HG03025 (cell line): ENCODE measurements at regions not wholly inside any gene's neighbourhood (a gene's known extent, or its start where the extent isn't known, plus 50 kb on each side); places are given as distances from the start of the nearest gene placed in this dataset.
"Not testable (repeated sequence)": the region's sequence is repeated elsewhere in the genome, so short reads cannot be mapped to it uniquely, and the experiment has no call there.

Experiments used
- ATAC-seq: cut with Tn5 transposase; IDR thresholded peaks from one replicate; pipeline ENCODE4 v1.9.1; 2021; ENCODE audit warnings: mild to moderate bottlenecking, moderate library complexity; ENCODE audit not compliant: unreplicated experiment, low FRiP score

DNA sequence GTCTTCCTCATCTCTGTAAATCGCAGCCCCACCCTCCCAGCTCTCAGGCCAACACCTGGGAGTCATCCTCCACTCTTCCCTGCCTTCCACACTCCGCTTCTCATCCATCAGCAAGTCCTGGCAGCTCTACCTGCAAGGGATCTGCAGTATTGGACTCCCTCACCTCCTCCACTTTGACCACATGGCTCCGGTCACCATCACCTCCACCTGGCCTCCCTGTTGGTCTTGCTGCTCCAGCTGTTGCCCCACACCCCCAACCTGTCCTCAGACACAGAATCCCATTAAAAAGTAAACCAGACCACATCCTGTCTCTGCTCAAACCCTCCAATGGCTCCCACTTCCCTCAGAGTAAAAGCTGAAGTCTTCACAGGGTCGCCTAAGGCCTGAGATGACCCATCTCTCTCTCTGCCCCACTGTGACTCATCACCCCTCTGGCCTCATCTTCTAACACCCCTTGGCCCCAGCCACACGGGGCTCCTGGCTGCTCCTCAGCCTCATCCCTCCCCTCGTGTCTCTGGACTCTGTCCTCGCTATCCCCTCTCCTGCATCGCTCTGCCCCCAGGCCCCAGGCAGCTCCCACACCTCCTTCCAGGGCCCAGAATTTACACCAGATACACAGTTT is 185.1 kb upstream of the SULF2 start:
- ATAC-seq: no peak

DNA sequence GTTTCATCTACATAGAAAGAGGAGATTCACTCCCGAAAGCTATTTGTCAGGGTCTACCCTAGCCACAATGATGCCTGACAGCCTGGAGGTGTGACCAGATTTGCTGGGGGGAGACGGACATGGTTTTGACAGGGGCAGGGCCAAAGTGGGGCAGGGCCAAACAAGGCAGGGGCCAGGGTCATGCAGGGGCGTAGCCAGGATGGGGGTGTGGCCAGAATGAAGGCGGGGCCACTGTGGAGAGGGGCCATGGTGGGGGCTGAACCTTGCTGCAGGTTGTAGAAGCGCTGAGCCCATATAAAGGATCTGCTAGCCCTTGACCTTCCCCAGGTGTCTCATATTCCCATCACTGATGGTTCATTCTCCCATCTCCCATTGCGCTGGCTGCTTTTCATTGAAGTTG is 184.1 kb upstream of the SULF2 start:
- no peak for ATAC-seq

DNA sequence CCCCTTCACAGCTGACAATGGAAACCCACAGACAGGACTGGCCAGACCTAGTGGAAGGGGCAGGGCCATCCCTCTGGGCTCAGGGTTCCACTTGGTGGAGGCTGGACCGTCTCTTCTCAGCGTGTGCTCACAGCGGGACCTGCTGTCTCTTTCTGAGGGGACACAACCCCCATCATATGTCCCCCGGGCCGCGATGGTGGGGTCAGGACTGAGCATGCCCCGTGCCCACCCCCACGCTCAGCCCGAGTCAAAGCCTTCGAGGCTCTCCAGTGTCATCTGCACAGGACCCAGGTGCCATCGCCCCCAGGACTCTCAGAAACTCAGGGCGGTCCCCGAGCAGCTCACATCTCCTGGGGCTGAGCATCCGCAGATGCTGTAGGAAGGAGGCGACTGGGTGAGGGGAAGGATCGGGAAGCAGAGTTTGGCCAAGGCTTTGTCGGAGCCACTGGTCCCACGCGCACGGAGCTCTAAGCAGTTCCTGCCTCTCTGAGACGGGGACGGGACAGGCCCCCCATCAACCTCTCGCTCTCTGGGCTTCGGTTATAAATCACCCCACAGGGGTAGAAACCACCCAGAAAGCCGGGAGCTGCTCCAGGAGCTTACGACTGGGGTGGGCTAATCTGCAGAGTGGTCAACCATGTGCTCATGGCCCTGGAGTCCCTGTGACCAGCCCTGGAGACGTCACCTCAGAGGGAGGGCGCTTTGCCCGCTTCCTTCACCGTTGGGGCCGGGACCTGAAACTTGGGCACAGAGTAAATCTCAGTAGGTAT is 183.4 kb upstream of the SULF2 start:
- no peak for ATAC-seq

DNA sequence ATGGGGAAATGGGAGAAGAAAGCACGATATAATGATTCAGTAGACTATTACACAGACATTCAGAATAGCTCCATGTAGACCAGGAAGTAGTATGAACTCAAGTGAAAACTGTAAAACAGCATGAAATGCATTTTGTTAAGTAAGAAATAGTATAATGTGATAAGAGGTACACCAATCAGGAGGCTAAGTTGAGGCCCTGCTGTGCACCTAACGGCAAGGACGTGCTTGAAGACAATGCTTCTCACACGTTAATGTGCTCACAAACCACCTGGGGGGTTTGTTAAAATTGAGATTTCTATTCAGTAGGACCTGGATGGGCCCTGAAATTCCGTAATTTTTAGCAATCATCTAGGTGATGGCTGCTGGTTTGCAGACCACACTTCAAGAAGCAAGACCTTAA is 178.9 kb upstream of the SULF2 start:
- ATAC-seq: no peak

DNA sequence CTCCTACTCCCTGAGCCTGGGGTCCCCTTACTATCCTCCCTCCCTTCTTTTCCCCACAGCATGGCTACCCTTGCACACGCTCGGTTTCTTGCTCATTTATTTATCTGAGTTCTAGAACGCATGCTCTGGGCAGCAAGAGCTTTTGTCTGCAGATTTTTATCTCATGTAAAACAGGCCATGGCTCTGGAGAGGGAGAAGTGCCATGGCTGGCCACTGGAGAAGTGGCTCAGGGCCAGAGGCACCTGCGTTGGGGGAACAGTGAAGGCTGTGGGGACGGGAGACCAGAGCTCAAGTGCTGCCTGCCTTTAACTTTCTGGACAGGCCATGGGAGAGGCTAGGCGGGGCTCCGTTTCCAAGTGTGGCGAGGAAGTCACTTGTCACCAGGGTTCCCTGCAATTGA is 177.7 kb upstream of the SULF2 start:
- no peak for ATAC-seq

DNA sequence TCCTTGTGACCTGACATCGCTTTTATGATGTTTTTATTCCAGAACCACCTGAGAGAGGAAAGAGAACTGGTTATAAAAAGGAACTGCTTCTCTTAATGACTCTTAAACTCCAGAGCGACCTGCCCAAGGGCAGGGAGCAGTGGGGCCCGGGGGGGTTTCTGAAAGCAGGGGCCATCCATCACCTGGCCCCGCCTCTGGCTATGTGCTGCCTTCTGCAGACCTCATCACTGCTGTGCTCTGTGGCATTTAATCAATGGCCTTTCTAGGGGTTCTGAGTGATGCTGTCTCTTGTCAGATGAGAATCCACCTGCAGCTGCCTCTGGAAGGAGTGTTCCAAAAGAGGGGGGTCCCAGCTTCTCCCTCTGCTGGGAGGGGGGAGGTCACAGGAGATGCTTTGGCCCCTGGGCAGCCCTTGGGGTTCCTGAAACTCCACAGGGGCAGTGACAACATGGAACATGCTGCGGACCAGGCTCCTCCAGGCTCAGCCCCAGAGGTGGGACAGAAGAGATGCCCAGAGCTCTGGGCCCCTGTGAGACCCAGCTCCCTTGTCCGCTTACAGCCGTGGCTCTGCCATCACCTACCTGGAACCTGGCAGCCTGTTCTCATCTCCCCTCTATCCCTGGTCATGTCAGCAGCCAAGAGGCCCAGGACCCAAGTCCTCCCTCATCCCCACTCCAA is 177.1 kb upstream of the SULF2 start:
- no peak for ATAC-seq

DNA sequence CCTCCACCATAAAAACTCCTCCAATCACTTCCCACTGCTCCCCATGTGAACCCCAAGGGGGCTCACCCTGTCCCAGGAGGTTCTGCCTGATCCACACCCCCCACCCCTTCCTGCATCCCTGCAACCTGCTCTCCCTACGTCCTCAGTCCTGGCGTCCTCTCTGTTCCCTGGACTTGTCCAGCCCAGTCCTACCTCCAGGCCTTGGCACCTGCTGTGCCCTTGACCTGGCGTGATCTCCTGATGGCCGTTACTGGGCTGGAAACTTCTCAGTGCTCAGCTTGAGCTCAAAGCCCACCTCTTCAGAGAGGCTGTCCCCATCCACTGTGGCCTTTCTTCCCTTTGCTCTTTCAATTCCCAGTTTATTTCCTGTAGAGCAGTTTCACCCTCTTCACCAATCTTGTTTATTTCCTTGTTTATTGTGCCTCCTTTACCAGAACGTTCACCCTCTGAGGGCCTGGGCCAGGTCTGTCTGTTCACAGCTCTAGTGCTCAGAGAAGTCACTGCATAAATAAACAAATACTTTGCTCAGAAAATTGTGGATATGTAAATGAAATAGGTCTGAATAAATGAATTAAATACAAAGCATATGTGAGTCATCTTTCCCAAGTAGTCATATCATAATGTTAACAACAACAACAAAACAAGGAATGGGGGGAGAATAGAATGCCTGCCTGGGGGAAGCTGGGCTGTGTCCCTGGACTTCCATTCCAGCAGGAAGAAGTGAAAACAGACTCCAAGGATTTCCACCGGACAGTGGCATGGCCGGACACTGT is 175.7 kb upstream of the SULF2 start:
- no peak for ATAC-seq

DNA sequence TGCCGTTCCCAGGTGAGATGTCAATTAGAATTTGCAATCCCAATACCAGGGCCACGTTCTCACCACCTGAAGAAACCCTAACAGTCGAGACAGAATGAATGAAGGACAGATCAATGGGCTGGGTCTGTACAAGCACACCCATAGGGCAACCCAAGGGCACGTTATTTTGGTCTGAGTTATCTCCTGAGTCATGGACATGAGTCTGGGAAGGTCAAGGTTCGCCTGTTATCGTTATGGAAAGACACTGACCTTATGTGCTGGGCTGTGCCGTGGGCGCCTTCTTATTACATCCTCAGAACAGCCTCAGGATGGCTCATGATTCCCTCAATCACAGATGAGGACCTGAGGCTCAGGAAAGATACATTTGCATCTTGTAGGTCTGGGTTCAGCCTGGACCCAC is 175.0 kb upstream of the SULF2 start:
- no peak for ATAC-seq

DNA sequence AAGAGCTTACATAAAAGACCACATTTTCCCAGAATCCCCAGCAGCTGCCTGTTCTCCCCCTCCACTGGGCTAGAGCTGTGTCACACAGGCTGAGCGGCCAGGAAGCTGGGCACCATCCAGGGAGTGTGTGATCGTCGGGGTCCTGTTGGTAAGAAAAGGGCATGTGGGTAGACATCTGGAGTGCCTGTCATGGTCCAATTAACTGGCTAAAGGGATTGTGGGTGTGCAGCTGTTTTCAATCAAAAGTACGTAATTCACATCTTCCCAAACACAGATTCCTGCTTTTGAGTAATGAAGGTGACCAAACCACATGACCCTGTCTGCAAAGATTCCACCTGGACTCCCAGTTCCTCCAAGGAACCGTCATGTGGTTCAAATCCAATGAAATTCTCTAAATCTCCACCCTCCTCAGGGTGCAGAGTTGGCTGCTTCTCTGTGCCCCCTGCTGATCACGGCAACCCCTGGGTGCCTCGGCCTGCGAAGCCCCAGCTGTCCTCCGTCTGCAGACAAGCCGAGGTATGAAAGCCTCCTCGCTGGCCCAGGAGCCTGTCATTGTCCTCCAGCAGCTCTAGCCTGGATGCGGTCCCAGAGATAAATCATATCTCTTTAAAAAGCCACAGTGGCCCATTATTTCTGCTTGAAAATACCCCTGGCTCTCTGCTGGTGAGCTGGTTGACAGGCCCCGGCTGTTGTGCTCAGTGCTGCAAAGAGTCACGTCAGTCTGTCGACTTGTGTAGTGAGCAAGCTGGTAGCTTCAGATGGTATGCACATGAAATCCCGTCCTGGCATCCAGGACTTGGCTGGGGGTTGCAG is 172.9 kb upstream of the SULF2 start:
- ATAC-seq: not testable (repeated sequence)

DNA sequence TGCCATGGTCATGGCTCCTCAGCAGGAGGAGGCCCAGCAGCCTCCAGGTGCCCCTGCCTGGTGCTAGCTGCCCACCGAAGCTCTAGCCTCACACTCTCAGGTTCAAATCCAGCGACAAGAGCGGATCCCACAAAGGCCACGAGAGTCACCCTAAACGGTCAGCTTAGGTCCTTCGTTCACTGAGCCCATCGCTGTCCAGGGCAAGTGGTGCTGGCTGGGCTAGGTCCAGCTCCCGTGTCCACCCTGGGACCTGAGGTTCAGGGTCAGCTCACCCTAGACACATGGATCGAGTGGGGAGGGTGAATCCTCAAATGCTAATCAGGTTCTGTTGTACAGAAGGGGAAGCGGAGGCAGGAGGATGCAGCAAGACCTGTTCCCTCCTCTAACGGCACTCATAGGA is 171.9 kb upstream of the SULF2 start:
- no peak for ATAC-seq

DNA sequence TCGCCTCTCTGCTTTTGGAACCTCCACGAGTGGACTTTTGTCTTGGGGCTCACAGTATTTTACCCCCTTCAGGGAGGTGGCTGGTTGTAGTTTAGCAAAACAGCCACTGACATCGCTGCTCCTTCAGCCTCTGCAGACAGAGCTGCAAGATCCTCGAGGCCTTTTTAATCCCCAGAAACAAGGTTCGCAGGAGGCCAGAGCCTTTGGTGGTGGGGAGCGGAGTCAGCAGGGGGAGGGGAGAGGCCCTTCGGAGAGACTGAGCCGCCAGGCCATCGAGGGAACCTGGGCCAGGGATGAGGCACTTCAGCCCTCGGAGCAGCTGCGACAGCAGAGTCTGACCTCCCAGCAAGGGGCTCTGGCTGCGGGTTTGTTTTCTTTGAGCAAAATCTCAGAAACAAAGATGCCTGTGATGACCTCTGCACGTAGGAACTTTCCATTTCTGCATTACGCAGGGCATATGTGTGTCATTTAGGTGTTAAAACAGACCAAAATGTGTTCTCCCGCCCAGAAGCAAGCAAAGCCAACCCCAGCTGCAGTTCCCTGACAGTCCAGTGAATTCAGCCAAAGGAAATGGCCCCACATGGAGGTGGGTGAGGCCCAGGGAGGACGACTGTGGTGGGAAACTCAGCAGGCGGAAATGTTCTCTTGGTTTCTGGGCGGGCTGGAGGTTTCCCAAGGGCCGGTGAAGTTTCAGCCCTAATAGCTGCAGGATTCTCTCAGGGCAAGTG is 171.2 kb upstream of the SULF2 start:
- ATAC-seq: no peak

DNA sequence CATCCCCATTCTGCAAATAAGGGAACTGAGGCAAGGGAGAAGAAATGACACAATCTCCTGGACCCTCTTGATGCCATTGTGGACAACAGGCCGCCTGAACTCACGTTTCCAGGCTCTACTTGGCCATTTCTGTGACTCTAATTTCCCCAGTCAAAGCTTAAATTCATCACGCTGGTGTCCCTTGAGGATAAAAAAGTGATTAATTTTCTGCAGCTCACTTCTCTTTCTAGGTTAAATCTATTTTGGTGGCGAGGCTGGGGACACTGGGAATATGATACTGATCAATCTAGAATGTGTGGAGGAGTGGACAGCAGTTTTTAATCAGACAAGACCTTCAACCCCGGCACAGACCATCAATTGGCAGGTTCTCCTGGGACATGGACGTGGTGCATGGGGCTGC is 168.2 kb upstream of the SULF2 start:
- no peak for ATAC-seq

DNA sequence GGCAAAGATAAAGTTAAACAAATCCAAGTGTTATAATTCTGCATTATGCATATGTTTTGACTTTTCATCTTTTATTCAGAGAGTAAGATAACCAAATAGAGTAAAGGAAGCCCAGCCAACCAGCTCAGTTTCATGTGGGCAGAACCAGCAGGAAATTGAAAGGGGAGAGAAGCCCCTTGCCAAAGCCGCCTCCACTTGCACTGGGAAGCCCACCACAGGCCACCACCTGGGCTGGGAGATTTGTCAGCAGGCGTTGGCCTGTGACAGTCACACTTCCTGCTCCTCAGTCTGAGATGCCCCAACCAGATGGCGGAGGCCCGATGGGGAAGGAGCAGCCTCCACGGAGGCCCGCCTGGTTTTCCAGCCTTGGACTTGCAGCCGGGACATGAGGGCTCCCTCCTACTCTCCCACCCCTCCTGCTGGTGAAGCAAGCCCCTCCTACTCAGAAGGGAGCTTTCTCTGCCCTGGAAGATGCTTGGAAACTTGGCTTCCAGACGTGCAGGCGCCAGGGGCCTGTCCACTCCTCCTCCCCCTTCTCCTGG is 166.8 kb upstream of the SULF2 start:
- ATAC-seq: no peak

DNA sequence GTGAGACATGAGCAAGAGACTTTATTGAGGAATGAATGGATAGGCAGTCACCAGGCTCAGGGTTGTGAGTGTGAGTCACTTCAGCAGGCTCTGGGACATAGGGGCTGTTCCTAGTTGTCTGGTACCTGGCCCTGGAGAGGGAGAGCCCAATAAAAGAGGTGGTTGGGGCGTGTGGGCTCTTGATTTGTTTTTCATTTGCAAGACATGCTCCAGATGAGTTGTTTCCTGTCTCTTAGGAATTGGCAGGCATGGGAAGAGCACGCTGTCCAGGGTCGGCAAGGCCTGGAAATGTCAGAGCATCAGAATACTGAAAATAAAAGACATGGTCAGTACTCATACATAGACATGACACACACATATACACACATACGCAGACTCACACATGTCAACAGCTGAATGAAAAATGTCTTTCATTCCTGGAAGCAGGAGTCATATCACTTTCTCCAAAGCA is 166.3 kb upstream of the SULF2 start:
- ATAC-seq: no peak

DNA sequence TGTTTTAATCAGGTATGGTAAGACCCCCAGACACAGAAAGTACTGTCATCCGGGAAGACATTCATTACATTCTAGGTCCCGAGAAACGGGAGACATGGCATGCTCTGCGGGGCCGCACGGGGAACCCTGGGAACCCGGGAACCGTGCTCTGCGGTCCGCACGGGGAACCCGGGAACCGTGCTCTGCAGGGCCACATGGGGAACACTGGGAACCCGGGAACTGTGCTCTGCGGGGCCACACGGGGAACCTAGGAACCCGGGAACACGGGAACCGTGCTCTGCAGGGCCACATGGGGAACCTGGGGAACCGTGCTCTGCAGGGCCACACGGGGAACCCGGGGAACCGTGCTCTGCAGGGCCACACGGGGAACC is 165.6 kb upstream of the SULF2 start:
- no peak for ATAC-seq

DNA sequence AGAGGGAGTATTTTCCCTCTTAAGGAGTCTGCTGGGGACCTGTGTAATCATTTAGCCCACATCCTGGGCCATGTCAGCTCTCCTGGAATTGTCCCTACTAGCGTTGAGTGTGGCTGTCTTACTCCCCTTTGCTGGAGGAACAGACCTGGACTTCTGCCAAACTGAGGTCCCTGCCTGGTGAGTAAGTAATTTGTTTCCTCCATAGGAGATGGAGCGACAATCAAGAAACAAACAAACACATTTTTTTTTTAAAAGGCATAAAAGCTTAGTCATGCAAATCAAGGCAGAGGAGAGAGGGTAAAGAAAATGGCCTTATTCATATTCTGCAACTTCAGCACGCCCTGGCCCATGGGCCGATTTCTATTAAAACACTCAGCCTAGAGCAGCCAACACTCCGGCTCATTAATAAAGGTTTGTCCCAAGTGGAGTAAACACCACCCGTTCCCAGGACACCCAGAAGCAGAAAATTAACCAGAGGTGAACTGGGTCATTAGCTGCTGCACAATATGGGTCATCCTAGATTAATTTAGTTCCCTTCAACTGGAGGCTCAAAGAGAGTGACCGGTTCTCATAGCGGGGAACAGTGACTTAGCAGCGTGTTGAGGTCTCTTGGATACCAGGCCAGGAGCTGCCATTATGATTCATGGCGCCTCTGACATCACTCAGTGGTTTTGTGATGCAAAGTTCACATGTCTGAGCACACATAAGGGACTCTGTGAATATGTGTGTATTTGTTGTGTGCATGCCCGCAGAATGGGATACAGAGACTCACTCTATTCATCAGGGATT is 165.0 kb upstream of the SULF2 start:
- ATAC-seq: no peak

DNA sequence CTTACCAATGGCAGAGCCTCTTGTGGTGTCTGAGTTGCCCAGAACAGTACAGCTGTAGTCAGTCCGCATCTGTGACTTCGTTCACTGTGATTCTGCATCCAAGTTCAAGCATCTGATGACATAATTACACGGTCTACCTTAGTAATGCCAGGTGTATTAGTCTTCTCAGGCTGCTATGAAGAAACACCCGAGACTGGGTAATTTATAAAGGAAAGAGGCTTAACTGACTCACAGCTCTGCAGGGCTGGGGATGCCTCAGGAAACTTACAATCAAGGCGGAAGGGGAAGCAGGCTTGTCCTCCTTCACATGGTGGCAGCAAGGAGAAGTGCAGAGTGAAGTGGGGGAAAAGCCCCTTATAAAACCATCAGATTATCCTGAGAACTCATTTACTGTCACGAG is 163.9 kb upstream of the SULF2 start:
- ATAC-seq: no peak

DNA sequence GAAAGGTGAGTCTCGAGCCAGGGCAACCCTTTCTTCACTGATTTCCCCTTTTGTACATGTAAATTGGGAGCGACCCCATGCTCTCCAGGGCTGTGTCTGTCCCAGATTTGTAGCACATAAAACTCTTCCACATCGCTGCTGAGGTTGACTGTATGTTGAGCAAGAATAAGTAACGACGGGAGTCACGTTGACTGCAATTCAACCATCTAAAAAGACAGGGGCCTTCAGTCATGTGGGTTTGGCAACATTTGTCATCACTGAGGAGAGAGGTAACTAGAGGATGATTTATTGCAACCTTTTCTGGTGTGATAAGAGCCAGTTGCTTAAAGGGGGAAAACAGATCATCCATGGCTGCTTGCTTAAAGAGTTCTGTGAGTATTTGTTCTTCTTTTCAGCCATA is 159.4 kb upstream of the SULF2 start:
- ATAC-seq: no peak

DNA sequence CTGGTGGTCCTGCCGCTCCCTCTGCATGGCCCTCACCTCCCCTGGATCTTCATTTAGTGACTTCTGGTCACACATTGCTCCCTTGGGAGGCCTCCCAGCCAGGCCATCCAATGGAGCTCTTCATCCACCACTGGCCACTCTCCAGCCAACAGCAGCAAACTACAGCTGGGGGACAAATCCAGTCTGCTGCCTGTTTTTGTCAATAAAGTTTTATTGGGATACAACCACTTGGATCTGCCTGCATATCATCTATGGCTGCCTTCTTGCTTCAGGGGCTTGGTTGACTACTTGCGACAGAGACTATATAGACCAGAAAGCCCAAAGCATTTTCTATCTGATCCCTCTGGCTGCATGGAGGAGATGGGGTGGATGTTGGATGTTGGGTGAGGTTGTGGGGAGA is 156.6 kb upstream of the SULF2 start:
- no peak for ATAC-seq
